HEK293T (cell line): ENCODE measurements at regions not wholly inside any gene's neighbourhood (a gene's known extent, or its start where the extent isn't known, plus 50 kb on each side); places are given as distances from the start of the nearest gene placed in this dataset.

ENCODE experiments used
- ARNT ChIP-seq: fragments of 450-650 bp; IDR thresholded peaks from 2 replicates; pipeline ENCODE4 v1.6.1; 2017; ENCODE audit warnings: mild to moderate bottlenecking
- BHLHE40 ChIP-seq: fragments of 450-650 bp; IDR thresholded peaks from 2 replicates; pipeline ENCODE4 v1.6.1; 2016; ENCODE audit warnings: mild to moderate bottlenecking, moderate library complexity, borderline replicate concordance
- CTBP1 ChIP-seq: fragments of 450-650 bp; IDR thresholded peaks from 2 replicates; pipeline ENCODE4 v1.6.1; 2016; ENCODE audit warnings: borderline replicate concordance
- ELF4 ChIP-seq: fragments of 450-650 bp; IDR thresholded peaks from 2 replicates; pipeline ENCODE4 v1.6.1; 2017; ENCODE audit warnings: antibody characterized with exemption
- FOXK2 ChIP-seq: fragments of 450-650 bp; IDR thresholded peaks from 2 replicates; pipeline ENCODE4 v1.6.1; 2016; ENCODE audit warnings: mild to moderate bottlenecking
- FOXM1 ChIP-seq: fragments of 450-650 bp; IDR thresholded peaks from 2 replicates; pipeline ENCODE4 v1.6.1; 2017; ENCODE audit warnings: mild to moderate bottlenecking, borderline replicate concordance
- HDGF ChIP-seq: fragments of 450-650 bp; IDR thresholded peaks from 2 replicates; pipeline ENCODE4 v1.6.1; 2017; ENCODE audit warnings: antibody characterized with exemption, borderline replicate concordance
- L3MBTL2 ChIP-seq: fragments of 450-650 bp; conservative IDR thresholded peaks from 2 replicates; pipeline ENCODE4 v1.6.1; 2016; ENCODE audit warnings: mild to moderate bottlenecking
- SP1 ChIP-seq: fragments of 450-650 bp; IDR thresholded peaks from 2 replicates; pipeline ENCODE4 v1.6.1; 2017
- SUZ12 ChIP-seq: fragments of 450-650 bp; IDR thresholded peaks from 2 replicates; pipeline ENCODE4 v1.6.1; 2016; ENCODE audit warnings: mild to moderate bottlenecking
- TARDBP ChIP-seq: fragments of 450-650 bp; IDR thresholded peaks from 2 replicates; pipeline ENCODE4 v1.6.1; 2016
- ZNF384 ChIP-seq: fragments of 450-650 bp; IDR thresholded peaks from 2 replicates; pipeline ENCODE4 v1.6.1; 2016

- TF ChIP-seq FOXM1 (no peak), FOXK2 (no peak), CTBP1 (no peak), SP1 (no peak), ELF4 (no peak), BHLHE40 (no peak), TARDBP (no peak), L3MBTL2 (no peak), SUZ12 (no peak), HDGF (no peak), ZNF384 (no peak), ARNT (no peak)
These were observed 211.2 kb upstream of the KIT start for GRCh38 chr4:54446581-54446980.
